Hypothalamus (tissue), 51 donors: ENCODE measurements at regions not wholly inside any gene's neighbourhood (a gene's known extent, or its start where the extent isn't known, plus 50 kb on each side); places are given as distances from the start of the nearest gene placed in this dataset.

Experiments
- DNase-seq, 51 donors: peaks; one replicate each; lab custom pipeline; 2025; lab: John Stamatoyannopoulos, UW

DNA sequence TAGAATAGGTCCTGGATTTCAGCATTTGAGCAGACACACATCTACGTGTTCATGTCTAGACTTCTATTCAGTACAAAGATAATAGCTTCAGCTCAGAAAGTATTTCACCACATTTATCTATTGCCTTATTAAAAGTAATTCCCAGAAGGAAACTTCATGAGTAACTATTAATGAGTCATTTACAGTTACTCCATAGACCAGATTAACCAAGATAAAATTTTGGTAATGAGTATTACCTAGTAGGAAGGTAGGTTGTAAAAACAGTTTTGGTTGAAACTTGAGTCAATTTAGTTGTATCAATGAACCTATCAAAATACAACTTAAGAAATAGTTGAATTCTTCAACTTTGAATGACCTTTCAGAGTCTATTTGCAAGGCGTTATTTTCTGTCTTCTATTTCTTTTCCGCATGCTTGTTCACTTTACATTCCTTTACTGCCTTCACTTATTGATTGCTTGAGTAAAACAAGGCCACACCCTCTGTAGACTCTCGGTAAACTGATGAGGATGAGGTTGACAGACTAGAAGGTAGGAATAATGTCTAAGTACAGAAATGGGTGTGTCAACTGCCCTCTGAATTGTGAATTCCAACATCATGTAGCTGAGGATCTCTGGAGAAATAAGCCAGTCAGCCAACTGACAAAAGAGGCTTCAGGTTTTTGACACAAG lies 1165.6 kb upstream of the ZEB2 start:
- DNase-seq = no peak

- DNase-seq = no peak
Observed at GRCh38 chr2:145682546-145683157, 1162.7 kb upstream of the ZEB2 start.

DNA sequence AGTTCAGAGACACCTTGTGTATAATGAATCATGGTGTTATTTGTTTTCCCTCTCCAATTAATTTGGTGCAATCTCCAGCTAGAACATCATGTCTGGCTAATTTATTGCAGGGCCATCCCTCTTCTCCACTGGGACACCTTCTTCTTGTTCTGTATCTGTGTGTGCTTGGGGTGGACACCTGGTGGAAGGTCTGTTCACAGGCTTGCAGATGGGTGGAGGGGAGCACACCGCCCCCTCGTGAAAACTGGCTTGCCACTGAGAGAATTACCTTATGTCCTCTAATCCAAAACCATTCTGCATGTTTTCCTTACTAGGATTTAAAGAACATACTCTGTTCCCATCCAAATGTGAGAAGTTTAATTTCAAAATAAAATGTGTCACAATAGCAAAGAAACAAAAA lies 1160.4 kb upstream of the ZEB2 start:
- no peak for DNase-seq

DNA sequence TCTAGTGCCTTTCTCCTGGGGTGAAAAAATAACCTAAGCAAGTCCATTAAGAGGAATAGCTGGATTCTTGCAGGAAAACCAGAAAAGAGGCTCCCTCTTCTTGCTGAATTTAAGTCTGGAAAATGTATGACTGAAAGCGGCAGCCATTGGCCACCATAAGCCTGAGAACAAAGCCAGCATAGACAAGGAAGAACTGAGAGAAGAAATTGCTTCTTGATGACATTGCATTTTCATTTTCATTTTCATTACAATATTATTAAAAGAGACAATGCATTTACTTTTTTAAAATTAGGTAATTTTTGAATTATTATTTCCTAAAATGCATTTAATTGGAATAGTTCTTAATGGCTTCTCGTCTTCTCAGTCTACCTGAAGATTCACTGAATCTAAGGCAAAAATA lies 1157.5 kb upstream of the ZEB2 start:
- no peak for DNase-seq

DNA sequence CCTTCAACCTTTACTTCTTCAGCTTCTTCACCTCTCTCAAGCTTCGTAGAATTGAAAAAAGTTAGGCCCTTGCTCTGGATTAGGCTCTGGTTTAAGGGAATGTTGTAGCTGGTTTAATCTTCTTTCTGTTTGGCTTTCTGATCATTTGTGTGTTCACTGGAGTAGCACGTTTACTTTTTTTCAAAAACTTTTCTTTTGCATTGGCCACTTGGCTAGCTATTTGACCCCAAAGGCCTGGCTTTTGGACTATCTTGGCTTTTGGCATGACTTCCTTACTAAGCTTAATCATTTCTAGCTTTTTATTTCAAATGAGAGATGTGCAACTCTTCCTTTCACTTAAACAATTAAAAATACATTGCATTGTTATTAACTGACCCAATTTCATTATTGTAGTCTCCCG lies 1154.8 kb upstream of the ZEB2 start:
- no peak for DNase-seq

DNA sequence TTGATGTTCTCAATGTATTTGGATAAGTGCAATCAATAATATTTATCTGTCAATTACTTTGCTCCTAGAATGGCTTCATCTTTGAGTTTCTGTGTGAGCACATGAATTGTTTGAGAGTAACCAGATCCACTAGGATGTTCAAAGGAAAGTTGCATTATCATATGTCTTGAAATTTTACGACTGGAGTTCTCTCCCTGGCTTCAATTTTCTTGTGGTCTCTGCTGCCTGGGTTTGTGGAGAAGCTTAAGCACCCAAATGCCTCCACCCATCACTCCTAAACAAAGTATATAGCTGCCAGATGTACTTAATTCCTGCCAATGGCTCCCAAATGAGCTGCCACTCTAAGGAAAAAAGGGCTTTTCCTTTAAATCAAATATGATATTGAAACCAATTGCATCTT lies 1149.4 kb upstream of the ZEB2 start:
- DNase-seq = no peak

- DNase-seq = no peak
Observed at GRCh38 chr2:145666552-145666951, 1146.6 kb upstream of the ZEB2 start.

GRCh38 chr2:145657265-145657664 lies 1137.3 kb upstream of the ZEB2 start:
- no peak for DNase-seq

DNA sequence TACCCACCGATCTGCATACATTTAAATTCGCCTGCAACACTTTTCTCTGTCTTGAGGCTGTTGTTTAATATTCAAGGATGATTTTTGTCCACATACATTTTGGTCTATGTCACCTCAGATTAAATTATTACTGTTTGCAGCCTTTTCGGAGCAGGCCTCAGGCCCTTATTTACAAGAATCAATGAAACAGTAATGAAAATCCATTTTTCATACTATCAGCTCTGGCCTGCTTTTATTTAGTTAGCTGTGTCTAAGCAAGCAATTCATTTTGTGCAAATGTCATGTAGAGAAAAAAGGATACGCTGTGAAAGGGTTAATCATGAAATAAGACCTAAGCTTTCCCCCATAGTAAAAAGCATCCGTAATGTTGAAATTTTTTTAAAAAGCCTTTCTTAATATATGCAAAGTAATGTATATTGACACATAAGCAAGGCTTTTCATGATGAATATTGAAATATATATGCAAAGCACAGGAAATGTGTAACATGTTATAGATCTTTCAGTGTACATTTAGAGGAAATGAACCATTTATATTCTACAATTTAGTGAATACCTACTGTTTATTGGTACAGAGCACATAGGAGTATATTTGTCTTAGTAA lies 1135.3 kb upstream of the ZEB2 start:
- no peak for DNase-seq

- no peak for DNase-seq
Observed at GRCh38 chr2:145654746-145655145, 1134.8 kb upstream of the ZEB2 start.

GRCh38 chr2:145654156-145654555 lies 1134.2 kb upstream of the ZEB2 start:
- DNase-seq = no peak

GRCh38 chr2:145653553-145653952 lies 1133.6 kb upstream of the ZEB2 start:
- DNase-seq = no peak

DNA sequence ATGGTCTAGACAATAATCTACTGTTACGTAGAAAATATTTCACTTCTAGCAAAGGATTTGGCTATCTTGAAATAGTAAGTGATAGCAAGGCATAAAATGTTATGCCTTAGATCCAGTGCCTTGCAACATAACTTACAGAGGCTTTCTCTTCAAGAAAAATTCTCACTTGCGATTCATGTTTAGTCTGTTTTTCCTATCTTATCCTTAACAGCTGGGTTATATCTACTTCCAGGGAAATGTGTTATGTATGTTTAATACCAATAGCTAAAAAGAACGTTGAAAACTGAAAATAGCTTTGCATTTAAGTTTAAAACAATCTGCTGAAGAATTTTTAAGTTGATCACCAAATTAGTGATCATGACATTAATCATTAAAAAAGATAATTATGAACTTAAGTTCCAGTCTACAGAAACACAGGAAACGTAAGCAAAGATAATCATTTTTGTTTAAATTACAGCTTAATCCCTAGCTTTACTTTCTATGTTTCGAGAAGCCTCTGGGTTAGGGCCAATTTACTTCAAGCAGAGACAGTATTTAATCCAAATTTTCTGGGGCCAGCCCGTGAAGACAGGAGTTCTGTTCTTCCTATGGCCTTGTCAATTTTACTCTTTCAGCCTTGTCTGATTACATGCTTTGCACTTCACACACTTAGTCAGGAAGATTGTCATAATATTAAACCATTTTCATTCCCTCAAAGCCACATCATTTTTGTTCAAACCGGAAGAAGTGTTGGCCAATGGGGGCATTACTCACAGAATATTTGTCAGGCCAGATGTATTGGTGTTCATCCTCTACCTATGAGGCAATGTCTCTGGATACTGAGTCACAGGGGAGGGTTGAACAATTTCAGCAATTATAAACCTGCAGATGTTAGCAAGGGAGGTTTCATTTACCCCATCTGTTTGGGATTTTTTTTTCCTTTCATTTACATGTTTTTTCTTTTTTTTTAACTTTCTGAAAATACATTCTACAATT lies 1132.9 kb upstream of the ZEB2 start:
- DNase-seq = no peak

DNA sequence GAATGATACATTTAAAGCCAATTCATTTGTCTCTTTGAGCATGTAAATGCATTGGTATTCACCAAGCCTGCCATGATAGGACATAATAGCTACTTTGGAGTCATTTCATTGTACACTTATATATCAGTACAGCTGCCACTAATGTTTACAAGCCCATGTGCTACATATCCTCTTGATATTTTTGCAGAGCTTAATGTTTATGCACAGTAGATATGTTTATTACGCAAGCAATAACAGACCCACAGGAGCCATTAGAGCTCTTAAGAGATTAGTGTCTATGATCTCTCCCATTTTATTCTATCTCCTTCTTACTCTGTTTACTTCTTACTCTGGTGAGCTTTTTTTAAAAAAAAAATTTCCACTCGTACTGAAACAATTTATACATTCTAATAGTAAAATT lies 1132.1 kb upstream of the ZEB2 start:
- DNase-seq = no peak

DNA sequence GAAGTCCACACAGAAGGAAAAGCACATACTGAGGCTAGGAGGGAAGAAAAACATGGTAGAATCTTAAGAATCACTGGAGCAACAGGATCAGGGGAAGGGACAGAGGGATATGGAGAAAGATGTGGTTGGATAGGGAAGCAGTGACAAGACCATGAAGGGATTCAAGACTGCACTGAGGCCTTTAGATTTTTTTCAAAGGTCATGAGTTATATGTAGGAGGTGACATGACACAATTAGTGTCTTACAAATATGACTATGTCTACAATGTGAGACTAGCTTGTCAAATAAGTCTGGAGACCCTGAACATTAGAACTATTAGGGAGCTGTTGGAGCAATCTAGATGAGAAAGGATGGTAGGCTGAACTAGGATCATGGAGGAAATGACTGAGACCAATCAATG lies 1130.3 kb upstream of the ZEB2 start:
- no peak for DNase-seq

GRCh38 chr2:145649061-145649460 lies 1129.1 kb upstream of the ZEB2 start:
- DNase-seq = no peak

DNA sequence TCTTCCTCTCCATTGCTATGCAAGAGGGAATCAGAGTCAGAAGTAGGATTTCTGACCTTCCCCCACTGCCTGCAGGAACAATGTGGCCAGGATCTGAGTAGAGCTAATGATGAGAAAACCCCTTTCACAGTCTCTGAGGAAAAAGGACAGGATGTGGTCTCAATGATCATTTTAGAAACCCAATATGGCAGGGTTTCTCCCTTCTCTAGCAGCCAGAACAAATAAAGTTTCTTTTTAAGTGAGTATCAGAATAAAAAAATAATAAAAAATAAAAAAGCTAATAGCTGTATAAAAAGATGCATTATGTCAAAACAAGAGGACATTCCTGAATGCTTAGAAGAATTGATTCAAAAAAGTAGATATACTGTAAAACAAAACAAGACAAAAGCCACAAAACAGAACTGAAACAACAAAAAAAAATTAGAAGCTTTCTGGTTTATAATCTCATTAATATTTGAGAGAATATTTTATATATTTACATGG lies 1124.9 kb upstream of the ZEB2 start:
- DNase-seq = no peak

GRCh38 chr2:145638675-145639074 lies 1118.8 kb upstream of the ZEB2 start:
- DNase-seq = no peak

DNA sequence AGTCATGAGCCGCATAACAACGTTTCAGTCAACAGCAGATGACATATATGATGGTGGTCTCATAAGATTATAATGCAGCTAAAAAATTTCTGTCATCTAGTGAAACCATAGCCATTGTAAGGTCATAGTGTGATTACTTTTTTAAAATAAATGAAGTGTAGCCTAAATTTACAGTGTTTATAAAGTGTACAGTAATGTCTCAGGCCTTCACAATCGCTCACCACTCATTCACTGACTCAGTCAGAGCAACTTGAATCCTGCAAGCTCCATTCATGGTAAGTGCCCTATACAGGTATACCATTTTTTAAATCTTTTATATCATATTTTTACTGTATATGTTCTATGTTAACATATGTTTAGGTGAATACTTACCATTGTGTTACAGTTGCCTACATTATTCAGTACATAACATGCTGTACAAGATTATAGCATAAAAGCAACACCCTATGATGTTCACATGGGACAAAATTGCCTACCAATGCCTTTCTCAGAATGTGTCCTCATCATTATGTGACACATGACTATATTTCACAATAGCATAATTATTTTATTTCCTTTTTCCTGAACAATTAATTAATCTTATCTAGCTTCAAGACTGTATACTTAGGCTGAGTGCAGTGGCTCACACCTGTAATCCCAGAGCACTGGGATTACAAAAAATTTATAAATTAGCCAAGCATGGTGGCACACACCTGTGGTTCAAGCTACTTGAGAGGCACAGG lies 1115.9 kb upstream of the ZEB2 start:
- no peak for DNase-seq

DNA sequence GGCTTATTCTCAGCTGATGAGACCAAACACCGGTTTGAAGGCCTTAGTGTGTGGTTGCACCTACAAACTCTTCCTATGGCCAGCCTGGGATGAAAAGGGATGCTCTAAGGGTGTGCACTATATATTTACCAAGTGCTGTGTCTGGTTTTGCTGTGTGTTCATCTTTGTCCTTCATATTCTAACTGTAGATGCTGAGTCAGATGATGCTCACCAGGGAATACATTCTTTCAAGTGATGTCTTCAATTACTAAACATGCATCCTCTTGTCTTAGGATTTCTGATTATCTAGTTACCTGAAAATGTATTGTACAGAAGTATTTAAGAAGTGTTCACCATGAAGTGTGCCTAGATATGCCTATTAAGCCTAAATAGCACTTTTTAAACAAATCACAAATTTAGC lies 1111.6 kb upstream of the ZEB2 start:
- no peak for DNase-seq
